ENCODE measurements at regions not wholly inside any gene's neighbourhood (a gene's known extent, or its start where the extent isn't known, plus 50 kb on each side); places are given as distances from the start of the nearest gene placed in this dataset.
"Not testable (repeated sequence)": the region's sequence is repeated elsewhere in the genome, so short reads cannot be mapped to it uniquely, and the experiment has no call there.

GRCh38 chr4:152063621-152064240 lies 302.9 kb upstream of the GATB start:
- DNase-seq (ENCODE audit: low read depth): no peak

DNA sequence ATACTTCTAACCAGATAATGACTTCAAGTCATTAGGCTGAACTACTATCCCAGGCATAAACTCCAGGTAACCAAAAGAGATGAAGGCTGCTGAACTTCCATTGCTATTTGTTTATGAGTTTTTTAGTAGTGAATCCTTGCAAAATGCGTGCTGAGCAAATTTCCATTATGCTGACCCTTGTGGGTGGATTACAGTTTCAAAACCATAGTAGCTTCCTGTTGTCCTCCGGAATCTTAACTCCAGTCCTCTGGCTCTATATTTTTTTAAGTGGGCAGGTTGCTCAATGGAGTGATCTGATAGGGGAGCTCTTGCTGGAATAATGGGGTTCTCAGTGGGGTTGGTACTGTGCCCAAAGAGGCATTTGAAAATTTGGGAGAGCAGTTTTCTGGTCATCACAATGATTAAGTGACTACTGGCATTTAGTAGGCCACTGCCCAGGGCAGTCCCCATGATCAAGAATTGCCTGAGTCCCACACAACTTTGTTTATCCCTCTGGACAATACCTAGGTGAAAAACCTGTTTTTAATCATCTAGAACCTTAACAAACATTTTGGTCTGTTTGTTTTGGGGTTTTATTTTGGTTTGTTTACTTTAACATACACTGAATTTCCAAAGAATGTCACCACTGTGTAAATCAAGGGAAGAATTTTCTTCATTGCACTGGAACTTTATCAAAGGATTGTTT lies 302.3 kb upstream of the GATB start:
- DNase-seq (ENCODE audit: low read depth): no peak

GRCh38 chr4:152054731-152055130 lies 293.9 kb upstream of the GATB start:
- no peak for DNase-seq (ENCODE audit: low read depth)

DNA sequence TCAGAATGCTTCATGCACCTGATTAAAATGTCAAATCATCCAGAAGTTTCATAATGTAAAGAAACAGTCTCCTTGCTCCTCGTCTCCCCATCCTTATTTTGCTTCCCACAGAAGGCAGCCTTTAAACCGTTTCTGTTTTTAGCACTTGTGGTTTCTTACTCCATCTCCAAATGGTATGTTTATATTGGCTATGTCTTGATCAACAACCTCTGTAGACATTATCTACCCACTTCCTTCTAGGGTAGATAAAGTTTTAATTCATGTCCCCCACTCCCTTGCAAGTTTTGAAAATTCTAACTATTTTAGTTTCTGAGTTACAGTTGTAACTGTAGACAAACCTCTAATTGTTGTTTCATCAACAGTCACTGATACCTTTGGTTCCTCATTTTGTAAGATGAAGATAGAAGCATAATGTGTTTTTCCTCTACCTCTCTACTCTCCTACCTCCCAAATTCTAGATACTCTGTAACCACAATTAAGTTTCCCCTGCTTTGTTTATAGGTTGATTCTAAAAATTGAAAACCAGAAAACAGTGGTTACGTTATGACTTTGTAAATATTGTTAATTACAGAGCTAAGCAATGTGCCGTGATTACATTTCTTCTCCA lies 291.7 kb upstream of the GATB start:
- no peak for DNase-seq (ENCODE audit: low read depth)

GRCh38 chr4:152051332-152051731 lies 290.5 kb upstream of the GATB start:
- not testable (repeated sequence) for DNase-seq (ENCODE audit: low read depth)

DNA sequence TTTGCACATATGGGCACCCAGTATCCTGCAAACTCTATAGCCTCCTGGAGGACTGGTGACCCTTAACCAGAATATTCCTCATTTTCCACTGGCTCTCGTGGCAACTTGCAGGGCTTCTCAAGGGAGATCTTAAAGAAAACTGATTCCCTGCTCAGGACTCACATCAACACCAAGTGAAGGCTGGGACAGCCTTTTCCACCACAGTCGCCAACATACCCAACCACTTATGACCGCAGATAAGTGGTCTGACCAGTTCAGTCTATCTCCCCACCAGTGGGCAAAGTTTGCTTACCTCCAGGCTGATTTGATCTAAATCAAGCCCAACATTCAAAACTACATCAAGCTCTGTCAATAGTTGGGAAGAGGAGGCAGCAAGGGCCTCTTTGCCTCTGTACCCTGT lies 289.3 kb upstream of the GATB start:
- no peak for DNase-seq (ENCODE audit: low read depth)

DNA sequence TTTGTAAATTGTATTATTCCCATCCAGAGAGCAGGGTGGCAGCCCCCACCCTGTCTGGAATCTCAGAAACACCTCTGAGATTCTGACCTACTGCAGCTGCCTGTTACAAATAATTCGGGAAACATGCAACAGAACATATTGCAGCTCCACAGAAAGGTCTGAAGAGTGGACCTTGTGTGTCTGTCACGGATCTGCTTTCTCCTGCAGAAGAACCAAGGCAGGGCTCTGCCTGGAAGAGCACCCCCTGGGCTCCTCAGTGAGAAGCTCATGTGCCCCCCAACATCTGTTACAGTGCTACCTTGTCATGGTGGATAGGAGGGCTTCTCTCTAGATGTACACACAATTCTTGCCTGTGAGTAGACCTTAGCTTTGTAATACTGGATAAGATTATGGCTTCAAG lies 286.6 kb upstream of the GATB start:
- no peak for DNase-seq (ENCODE audit: low read depth)

DNA sequence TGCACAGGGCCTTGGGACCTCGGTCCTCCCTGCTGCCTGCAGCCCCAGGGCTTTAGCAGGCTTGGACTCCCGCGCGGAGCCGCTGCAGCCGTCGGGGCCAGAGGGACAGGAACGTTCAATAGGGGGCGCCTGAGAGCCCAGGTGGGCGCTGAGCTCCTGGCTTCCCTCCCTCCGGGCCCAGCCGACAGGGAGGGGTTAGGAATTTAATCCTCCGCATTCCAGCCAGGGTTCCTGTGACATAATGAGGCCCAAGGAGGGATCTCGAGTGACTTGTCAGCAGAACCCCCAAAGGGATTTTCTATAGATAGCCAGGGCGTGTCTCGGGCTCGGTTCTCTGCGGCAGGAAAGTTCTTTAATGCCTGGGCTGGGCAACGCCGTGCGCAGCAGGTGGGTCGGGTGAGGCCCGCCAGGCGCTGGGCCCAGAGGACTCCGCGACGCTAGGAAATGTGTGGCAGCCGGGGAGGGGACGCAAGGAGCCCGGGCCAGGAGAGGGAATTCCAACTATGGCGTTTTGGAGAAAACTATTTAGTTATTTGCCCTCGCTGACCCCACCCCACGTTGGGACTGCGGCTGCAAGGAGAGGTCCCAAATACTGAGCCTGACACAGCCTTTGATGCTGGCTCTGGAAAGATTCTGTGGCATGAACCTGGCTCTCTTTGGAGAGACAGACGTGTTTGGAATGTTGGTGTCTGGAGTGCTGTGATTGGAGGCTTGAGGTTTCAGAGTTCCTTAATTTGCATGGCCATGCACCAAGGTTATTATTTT lies 285.2 kb upstream of the GATB start:
- no peak for DNase-seq (ENCODE audit: low read depth)

GRCh38 chr4:152045449-152045806 lies 284.6 kb upstream of the GATB start:
- no peak for DNase-seq (ENCODE audit: low read depth)

DNA sequence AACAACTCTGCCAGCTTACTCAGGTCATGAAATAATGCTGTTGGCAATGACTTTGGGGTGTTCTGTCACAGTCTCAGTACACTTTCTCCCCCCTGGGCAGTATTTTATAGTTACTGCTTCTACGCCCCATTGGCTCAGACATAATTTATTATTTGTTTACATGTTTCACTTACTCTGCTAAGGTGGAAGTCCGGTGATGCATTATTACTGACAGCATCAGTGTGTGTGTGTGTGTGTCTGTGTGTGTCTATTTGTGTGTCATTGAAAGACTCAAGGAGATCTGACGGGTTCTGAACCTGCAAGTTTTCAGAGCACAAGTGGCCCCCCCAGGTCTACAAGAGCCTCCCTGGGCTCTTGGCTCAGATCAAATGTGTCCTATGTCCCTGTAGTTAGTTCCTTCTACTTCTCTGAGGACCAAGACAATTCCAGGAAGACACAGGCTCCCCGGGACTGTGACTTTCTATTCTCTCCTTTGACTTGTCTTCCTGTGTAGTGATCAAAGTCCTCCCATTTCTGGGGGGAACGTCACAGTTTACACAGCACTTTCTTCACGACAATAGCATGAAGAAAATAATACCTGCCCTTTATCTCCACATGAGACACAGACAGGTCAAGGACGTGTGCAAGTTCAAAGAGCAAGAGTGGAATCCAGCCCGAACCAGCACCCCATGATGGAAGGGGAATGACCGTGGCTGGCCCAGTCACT lies 283.7 kb upstream of the GATB start:
- DNase-seq (ENCODE audit: low read depth): no peak

- no peak for DNase-seq (ENCODE audit: low read depth)
These were observed 280.5 kb upstream of the GATB start for GRCh38 chr4:152041295-152041694.

DNA sequence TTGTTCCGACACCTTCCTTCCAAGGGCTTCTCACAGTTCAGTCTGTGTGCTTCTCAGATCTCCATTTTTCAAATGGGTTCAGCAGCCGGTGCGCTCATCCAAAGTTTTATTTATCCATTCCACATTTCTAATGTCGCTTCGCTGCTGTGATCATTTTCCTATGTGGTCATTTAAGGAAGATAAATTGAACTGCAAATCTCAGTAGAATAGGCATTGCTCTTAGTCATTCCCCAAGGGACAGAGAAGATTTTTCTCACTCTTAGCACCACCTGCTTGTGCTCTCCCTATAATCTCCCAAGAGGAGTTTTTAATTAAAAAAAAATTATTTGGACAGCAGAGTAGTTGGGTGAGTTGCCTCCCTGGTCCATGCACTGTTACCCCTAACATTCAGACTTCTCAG lies 278.9 kb upstream of the GATB start:
- DNase-seq (ENCODE audit: low read depth): no peak

DNA sequence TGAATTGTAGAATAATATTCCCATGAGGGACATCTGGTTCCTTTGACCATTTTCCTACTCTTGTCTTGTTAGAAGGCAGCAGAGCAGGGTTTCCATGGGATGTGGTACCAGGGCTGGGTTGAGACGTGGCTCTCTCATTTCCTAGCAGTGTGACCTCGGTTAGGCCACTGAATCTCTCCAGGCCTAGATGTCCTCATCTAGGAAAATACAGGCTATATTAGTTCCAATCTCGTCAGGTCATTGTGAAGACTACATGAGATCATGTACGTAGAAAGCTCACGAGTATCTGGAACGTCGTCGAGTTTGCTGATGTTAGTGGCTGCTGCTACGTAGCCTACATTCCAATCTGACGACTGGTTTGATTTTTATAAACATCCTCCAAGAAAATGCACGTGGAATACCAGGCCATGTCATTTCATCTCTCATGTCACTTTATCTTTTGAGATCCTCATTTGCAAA lies 278.2 kb upstream of the GATB start:
- no peak for DNase-seq (ENCODE audit: low read depth)

DNA sequence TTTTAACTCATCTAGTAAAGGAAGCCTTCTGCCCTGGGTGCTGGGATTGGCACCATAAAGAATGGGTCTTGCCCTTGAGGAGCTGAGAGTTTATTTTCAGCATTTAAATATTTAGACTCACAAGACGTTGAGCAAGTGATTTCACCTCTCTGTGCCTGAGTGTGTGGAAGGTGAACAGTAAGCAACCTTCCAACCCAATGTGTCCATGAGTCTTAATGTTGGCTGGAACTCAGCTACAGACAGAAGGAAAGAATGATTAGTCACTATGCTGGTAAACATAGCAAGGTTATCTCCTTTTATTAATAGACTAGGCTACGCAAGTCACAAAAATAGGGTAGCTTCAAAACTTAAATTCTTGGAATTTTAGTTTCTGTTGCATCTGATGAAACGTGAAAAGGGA lies 277.4 kb upstream of the GATB start:
- DNase-seq (ENCODE audit: low read depth): no peak

GRCh38 chr4:152037435-152037834 lies 276.6 kb upstream of the GATB start:
- DNase-seq (ENCODE audit: low read depth): no peak

- DNase-seq (ENCODE audit: low read depth): no peak
These were observed 272.8 kb upstream of the GATB start for GRCh38 chr4:152033621-152034020.

GRCh38 chr4:152032722-152033131 lies 271.9 kb upstream of the GATB start:
- no peak for DNase-seq (ENCODE audit: low read depth)

GRCh38 chr4:152029631-152030030 lies 268.8 kb upstream of the GATB start:
- no peak for DNase-seq (ENCODE audit: low read depth)

DNA sequence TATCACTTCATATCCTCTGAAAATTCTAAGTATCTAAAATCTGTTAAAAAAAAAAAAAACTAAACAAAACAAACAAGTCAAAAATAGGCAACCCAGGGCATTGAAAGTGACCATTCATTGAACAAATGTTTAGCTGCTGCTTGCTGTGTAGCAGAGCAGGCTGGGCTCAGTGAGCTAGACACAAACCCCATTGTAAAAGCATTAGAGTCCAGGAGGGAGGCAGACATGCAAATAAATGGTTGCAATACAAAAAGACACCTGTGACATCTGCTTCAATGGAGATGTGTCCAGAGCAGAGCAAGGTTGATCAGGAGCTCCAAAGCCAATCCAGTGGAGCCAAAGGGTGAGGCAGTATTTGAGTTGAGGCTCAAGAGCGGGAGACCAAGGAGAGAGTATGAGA lies 267.3 kb upstream of the GATB start:
- no peak for DNase-seq (ENCODE audit: low read depth)

GRCh38 chr4:152024881-152025280 lies 264.1 kb upstream of the GATB start:
- no peak for DNase-seq (ENCODE audit: low read depth)

- no peak for DNase-seq (ENCODE audit: low read depth)
These were observed 262.9 kb upstream of the GATB start for GRCh38 chr4:152023674-152024073.

DNA sequence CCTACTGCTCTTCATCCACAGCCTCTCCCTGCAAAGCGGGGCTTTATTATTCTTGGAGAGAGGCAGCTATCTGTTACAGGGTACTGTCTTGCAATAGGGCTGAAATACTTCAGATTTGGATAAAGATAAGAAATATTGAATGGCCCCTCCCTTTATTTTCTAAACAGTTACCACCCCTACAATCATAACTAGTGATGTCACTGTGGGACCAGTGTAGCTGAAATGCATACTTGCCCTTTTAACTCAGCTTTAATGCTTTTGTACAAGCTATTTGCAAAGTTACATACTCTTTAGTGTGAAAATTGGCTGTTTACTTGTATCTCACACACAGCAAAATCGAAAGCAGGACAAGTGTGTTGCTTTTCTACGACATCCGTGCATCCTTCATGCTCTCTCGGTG lies 261.7 kb upstream of the GATB start:
- no peak for DNase-seq (ENCODE audit: low read depth)
